ENCODE measurements at regions not wholly inside any gene's neighbourhood (a gene's known extent, or its start where the extent isn't known, plus 50 kb on each side); places are given as distances from the start of the nearest gene placed in this dataset.
A peak's percentile ranks its signal among the peaks of the same experiment; 100 is the strongest.

DNA sequence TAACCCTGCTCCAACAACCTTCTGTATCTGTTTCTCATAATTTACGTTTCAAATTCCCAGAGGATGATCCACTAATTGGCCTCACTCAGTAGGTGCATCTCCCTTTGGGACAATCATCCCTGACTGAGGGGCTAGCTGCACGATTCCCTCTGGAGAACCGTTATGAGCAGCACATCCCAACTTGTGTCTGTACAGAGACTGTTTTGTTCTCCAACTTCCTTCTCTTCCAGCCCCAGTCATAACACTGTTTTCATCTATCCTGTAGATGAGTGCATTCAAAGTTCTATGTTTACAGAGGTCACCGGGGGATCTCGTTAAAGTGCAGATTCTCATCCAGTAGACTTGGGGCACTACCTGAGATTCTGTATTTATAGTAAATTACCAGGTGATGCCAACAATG, 187.2 kb downstream of the REEP3 start:
- no peak for ATAC-seq

DNA sequence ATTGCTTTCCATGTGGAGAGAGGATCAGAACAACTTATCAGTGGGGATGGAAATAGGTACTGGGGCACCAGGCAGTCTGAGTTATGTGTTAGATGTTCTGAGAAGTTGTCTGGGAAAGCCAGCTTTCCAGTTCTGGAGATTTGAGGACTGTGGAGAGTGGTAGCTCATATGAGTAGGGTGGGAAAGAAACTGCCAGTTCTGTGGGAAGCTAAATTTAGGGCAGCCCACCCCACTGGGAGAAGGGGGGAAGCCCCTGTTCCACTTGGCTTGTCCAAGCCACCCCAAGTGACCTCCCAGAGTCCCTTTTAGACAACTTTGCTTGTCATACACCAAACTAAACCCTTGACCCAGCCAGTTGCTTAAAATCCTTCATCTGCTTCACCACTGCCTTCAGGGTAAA, 189.5 kb downstream of the REEP3 start:
- no peak for ATAC-seq

DNA sequence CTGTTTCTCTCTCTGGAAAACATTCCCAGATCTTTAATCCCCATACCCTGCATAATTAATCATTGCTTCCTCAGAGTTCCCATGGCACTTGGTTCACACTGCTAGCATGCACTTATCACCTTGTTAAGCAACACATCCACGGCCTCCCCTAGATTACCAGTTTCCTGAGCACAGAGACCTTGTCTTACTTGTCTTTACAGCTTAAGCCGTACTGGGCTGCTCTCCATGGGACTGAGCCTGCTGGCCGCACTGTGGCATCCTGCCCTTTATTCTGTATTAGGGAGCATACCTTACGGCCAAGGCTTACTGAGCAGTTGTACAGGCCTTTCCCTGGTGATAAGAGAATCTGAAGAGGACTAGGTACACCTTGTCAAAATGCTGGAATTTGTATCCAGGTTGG, 190.2 kb downstream of the REEP3 start:
- ATAC-seq = no peak

DNA sequence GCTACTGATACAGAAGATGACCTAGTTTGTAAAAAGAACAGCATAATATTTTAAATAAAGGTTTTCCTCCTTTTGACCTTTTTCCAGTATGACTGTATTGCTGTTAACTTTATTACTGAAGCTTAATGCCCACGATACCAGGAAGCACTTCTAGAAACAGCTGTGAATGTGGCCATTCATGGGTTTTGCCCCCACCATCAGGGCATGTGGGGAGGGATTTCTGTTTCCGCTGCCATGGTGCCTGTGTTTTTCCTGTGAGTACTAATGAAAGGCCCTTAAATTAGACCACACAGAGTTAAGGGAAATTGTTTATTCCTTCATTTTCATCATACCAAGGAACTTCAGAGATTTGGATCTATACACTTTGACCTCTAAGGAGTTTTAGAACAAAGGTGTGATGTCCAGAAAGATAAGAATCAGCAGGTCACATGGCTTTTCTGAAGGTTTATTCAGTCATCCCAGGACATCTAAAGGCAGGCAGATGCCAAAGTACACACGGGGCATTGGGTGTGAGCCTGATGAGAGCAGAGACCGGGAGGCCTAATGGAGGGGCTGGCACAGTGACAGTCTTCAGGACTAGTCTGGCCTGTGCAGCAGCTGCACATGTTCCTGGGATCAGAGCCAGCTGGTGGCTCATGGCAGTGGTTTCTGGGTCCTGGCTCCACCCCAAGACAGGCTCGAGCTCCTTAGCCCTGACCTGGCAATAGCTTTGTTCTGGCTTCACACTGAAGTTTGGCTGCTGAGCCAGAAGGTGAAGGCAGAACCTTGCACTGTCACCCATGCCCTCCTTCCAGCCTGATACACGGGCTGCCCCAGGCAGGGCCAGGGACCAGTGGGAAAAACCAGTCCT, 190.9 kb downstream of the REEP3 start:
- no peak for ATAC-seq

DNA sequence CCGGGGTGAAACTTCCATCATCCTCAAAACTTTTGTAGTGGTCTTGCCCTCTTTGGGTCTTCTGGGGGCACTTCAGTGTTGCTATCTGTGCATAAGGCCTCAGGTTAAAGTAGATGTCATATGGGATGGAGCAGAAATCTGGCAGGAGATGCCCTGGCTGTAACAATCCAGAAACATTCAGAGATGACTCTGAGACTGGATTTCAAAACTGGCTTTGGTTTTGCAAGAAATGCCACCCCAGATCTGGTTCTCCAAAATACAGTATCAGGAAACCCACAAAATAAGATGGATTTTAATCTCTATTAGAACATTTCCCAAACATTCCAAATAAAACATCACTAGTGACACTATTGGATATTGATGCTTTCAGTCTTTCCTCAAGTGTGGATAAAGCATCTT, 191.5 kb downstream of the REEP3 start:
- no peak for ATAC-seq

DNA sequence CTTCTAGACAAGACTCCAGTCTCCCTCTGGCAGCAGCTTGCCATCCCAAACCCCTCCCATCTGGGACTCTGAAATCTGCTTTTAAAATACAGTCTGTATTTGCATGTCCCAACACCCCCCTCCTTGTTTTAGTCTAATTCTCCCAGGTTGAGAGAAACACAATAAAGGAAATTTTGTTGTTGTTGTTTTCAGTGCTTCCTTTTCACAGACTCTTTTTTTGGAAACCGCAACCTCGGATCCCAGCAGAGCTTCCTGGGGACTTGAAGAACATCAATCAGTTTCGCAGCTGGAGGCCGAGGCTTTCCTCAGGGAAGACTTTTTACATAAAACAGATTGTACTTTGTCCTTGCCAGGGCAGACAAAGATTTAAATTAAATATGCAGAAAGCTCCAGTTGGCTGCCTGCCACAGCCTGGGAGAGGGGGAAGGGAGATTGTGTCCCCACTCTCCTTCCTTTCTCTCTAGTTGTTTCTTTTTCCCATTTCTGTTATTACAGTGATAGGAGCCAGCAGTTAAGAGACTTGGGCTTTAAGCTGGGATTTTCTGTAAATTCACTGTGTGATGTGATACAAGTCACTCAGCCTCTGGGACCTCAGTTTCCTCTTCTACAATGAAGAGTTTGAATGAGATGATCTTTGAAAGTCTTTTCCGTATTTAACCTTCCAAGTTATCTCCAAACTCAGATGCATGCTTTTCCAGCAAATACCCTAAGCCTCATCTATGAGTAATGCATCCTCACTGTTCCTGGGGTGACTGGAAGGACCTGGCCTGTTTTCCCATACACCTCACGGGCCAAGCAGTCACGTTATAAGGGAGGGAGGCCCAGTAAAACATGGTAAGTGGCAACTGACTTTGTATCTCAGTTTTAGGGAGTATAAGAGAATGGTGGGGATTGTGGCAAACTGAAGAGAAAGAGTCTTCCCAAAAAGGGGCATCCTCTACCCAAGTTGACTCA, 192.3 kb downstream of the REEP3 start:
- no peak for ATAC-seq

GRCh38 chr10:63716016-63716580, 194.9 kb downstream of the REEP3 start:
- no peak for ATAC-seq

- no peak for ATAC-seq
Measured at GRCh38 chr10:63717027-63717715, 196.0 kb downstream of the REEP3 start.

- ATAC-seq = no peak
Measured at GRCh38 chr10:63718006-63718405, 196.8 kb downstream of the REEP3 start.

- no peak for ATAC-seq
Measured at GRCh38 chr10:63718421-63718820, 197.2 kb downstream of the REEP3 start.

GRCh38 chr10:63719226-63719856, 198.1 kb downstream of the REEP3 start:
- no peak for ATAC-seq

- peak; percentile 39 to 58 for ATAC-seq
Measured at GRCh38 chr10:63720072-63720537, 198.9 kb downstream of the REEP3 start.

DNA sequence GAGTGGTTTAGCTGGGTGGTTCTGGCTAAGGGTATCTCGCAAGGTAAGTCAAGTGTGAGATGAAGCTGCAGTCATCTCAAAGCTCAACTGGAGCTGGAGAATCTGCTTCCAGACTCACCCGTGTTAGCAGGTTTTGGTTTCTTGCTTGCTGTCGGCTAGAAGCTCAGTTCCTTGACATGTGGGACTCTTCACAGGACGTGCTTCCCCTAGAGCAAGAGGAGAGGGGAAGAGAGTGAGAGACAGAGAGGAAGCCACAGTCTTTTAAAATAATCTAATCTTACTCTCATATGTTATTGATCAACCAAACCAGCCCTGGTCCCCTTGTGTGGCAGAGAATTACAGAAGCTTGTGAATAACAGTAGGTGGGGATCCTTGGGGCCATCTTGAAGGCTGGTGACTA, 199.5 kb downstream of the REEP3 start:
- ATAC-seq = no peak

GRCh38 chr10:63722537-63722936, 201.3 kb downstream of the REEP3 start:
- no peak for ATAC-seq

DNA sequence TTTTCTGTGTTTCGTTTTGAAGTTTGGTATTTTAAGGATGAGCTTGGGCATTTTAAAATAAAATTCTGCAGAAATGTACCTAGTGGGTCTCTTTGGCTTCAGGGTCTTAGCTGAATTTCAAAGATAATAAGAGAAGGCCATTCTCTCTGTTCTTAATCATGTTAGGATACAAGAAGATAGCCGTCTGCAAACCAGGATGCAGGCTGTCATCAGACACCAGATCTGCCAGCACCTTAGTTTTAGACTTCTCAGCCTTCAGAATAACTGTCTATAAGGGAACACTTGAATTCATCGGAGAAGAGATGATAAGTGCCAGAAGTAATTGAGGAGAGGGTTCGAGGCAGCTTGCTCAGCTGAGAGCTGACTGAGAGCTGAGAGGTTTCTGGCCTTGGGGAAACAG, 202.1 kb downstream of the REEP3 start:
- ATAC-seq = no peak

DNA sequence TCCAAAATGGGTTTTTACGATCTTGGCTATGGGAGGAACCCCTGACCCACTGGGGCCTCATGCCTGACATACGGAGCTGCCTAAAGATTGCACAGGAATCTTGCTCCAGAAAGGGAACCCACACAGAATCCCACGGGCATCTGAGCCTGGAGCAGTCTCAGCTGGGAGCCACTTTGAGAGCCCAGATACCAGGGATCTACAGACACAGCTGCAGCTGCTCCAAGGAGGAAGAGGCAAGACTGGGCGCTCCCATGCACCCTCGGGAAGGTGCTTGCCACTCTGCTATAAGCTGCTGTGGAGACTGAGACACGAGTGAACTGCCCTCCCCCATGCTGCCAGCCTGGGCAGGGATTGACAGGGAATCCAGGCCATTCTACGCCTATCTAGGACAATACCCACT, 202.5 kb downstream of the REEP3 start:
- no peak for ATAC-seq

DNA sequence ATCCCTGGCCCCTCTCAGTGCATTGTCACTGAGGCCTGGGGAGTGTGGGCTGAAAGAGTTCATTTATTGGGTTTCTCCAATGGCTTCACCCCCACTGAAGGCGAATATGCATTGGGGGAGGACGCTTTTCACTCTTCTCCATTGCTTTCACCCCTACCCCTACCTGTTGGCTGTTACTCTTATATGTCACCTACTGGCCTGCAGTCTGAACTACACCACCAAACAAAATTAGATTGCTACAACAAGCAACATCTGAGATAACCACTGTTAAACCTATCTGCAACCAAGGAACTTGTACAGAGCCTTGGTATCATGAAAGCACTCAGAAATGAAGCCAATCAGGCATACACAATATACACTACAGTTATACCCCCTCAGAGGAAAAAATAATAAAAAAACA, 203.7 kb downstream of the REEP3 start:
- ATAC-seq = no peak

GRCh38 chr10:63726867-63727266, 205.7 kb downstream of the REEP3 start:
- no peak for ATAC-seq

DNA sequence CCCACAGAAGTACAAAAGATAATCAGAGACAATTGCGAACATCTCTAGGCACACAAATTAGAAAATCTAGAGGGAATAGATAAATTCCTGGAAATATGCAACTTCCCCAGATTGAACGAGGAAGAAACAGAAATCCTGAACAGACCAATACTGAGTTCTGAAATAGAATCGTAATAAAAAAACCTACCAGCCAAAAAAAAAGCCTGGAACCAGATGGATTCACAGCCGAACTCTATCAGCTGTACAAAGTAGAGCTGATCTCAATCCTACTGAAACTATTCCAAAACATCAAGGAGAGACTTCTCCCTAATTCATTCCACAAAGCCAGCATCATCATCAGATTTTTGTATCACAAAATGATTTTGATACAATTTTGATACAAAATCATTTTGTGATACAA, 206.4 kb downstream of the REEP3 start:
- ATAC-seq = no peak

GRCh38 chr10:63735305-63735704, 214.1 kb downstream of the REEP3 start:
- ATAC-seq = no peak

DNA sequence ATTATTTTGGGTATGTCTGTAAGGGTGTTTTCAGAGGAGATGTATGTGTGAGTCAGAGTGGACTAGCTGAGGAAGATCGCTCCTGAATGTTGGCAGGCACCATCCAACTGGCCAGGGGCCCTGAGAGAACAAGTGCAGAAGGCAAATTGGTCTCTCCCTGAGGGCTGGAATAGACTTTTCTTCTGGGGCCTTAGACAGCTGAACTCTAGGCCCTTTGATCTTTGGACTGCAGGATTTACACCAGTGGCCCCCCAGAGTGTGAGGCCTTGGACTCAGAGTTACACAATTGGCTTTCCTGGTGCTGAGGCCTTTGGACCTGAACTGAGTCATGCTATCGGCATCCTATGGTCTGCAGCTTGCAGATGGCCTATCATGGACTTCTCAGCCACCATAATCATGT, 217.2 kb downstream of the REEP3 start:
- ATAC-seq = no peak

Data from activated CD4-positive, CD25-positive, alpha-beta regulatory T cell treated with anti-CD3 and anti-CD28 coated beads, Interleukin-2, amount 50 U/mL, for 24 hours (primary cell).